ENCODE measurements at regions not wholly inside any gene's neighbourhood (a gene's known extent, or its start where the extent isn't known, plus 50 kb on each side); places are given as distances from the start of the nearest gene placed in this dataset.
"Not testable (repeated sequence)": the region's sequence is repeated elsewhere in the genome, so short reads cannot be mapped to it uniquely, and the experiment has no call there.

- DNase-seq: not testable (repeated sequence)
Observed at GRCh38 chr13:90664200-90664599, 683.3 kb upstream of the MIR17HG start.

- no peak for DNase-seq
Observed at GRCh38 chr13:90673746-90674145, 673.7 kb upstream of the MIR17HG start.

GRCh38 chr13:90675129-90675528, 672.4 kb upstream of the MIR17HG start:
- no peak for DNase-seq

GRCh38 chr13:90680826-90681225, 666.7 kb upstream of the MIR17HG start:
- DNase-seq: no peak

GRCh38 chr13:90683711-90684131, 663.8 kb upstream of the MIR17HG start:
- no peak for DNase-seq

GRCh38 chr13:90686442-90686841, 661.0 kb upstream of the MIR17HG start:
- DNase-seq: no peak

GRCh38 chr13:90689111-90689510, 658.4 kb upstream of the MIR17HG start:
- DNase-seq: no peak

- no peak for DNase-seq
Observed at GRCh38 chr13:90690458-90691080, 656.9 kb upstream of the MIR17HG start.

- no peak for DNase-seq
Observed at GRCh38 chr13:90696254-90696653, 651.2 kb upstream of the MIR17HG start.

- DNase-seq: no peak
Observed at GRCh38 chr13:90696656-90697055, 650.8 kb upstream of the MIR17HG start.

GRCh38 chr13:90700340-90700739, 647.1 kb upstream of the MIR17HG start:
- no peak for DNase-seq

GRCh38 chr13:90701264-90701663, 646.2 kb upstream of the MIR17HG start:
- DNase-seq: no peak

- DNase-seq: no peak
Observed at GRCh38 chr13:90702050-90702449, 645.4 kb upstream of the MIR17HG start.

- no peak for DNase-seq
Observed at GRCh38 chr13:90706631-90707030, 640.9 kb upstream of the MIR17HG start.

- no peak for DNase-seq
Observed at GRCh38 chr13:90708128-90708527, 639.4 kb upstream of the MIR17HG start.

GRCh38 chr13:90709319-90709718, 638.2 kb upstream of the MIR17HG start:
- DNase-seq: no peak

- DNase-seq: no peak
Observed at GRCh38 chr13:90710164-90710759, 637.2 kb upstream of the MIR17HG start.

GRCh38 chr13:90713441-90714133, 633.9 kb upstream of the MIR17HG start:
- DNase-seq: no peak

GRCh38 chr13:90715485-90715884, 632.0 kb upstream of the MIR17HG start:
- no peak for DNase-seq

GRCh38 chr13:90717451-90717936, 630.0 kb upstream of the MIR17HG start:
- no peak for DNase-seq

- DNase-seq: no peak
Observed at GRCh38 chr13:90719461-90719860, 628.0 kb upstream of the MIR17HG start.

GRCh38 chr13:90721937-90722336, 625.5 kb upstream of the MIR17HG start:
- DNase-seq: no peak

GRCh38 chr13:90723381-90723780, 624.1 kb upstream of the MIR17HG start:
- no peak for DNase-seq

GRCh38 chr13:90726375-90726774, 621.1 kb upstream of the MIR17HG start:
- no peak for DNase-seq

All from NCI-H1092 (cell line).